ENCODE measurements at regions not wholly inside any gene's neighbourhood (a gene's known extent, or its start where the extent isn't known, plus 50 kb on each side); places are given as distances from the start of the nearest gene placed in this dataset.

DNA sequence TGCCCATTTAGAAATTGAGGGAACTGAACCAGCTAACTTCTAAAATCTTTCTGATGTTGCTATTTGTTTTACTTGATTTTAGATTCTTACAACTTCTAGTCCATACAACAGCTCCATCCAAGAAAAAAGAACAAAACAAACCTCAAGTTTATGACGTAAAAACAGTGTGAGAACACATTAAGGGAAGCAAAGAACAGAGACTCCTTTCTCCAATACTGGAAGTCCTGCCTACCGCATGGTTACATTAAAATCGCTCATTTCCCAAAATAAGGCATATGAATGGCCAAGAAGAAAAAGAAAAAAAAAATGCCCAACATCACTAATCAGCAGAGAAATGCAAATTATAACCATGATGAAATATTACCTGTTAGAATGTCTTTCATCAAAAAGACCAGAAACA lies 110.0 kb downstream of the TRIB2 start:
- no peak for DNase-seq (ENCODE audit: extremely low read depth in 1 of 2, low read depth in 1 of 2)

DNA sequence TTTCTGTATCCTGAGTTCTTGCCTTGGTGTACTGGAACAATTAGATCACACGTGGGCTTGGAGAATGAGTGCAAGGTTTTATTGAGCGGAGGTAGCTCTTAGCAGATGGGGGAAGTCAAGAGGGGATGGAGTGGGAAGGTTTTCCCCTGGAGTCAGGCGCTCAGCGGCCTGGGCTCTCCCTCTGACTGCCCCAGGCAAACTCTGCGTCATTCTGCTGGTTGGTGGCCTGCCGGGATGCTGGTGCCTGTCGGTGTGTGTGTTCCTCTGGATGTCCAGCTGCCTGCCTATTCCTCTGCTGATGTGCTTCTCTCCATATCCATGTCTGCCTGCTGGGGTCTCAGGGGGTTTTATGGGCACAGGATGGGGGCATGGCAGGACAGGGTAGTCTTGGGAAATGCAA lies 111.0 kb downstream of the TRIB2 start:
- no peak for DNase-seq (ENCODE audit: extremely low read depth in 1 of 2, low read depth in 1 of 2)

DNA sequence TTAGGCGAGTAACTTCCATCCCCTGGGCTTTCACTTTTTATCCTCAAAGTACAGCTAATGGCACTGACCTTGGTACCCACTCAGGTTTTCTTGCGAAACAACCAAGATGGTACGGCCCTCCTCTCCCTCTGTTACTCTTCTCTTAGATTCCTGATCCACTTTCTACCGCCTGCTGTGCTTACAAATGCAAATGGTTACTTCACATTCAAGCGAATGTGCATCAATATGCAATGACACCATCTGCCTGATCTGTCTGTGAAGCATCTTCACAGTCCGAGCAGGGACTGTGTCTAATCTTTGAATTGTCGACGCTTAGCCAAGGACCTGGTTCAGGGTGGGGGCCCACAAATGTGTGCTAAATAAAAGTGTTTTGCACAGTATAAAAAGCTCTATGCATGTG lies 112.2 kb downstream of the TRIB2 start:
- DNase-seq (ENCODE audit: extremely low read depth in 1 of 2, low read depth in 1 of 2): no peak

DNA sequence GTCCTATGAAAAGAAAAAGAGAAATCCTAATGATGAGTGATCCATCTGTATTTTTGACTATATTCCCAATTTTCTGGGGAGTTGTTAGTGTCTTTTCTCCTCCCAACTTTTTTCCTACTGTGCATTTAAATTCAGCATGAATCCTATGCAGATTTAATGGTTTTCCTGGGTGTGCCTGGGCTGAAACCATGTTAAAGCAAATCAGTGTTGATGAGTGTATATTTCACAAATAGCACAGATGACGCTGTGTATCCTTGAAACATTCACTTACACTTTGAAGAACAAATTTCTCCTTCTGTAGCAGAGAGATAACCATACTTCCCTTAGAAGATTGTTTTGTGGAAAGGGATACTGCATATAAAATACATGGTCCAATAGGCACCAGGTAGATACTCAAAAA lies 114.3 kb downstream of the TRIB2 start:
- no peak for DNase-seq (ENCODE audit: extremely low read depth in 1 of 2, low read depth in 1 of 2)

DNA sequence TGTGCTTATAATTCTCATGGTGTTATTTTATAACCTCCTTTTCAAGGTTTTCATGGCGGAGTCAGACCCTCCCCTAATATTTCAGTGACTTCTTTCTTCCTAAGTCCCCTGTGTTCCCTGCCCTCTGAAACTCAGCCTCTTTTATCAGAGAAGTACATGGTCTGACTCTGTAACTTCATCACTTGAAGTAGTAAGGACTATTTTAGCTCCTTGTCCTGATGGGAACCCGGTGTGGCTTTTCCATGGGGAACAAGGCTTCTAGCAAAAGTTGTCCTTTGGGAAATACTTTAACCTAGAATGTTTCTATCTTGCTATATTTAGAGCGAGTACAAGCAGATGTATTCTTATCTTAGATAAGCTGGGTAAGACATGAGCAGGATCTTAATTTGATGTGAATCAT lies 117.5 kb downstream of the TRIB2 start:
- DNase-seq (ENCODE audit: extremely low read depth in 1 of 2, low read depth in 1 of 2): no peak

DNA sequence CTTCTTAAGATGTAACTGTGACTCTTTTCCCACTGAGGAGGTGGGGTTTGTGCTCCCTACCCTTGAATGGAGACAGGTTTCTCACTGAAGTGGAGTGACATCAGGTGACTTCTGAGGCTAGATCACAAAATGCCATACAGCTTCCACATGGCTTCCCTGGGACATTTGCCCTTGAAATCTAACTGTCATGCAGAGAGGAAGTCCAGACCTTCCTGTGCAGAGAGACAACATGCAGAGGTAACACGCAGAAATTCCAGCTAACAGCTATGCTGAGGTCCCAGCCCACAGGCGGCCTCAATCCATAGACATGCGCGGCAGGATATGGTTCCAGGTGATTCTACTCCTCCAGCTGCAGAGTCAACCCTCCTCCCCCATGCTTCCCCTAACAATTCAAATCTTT lies 119.0 kb downstream of the TRIB2 start:
- DNase-seq (ENCODE audit: extremely low read depth in 1 of 2, low read depth in 1 of 2): no peak

DNA sequence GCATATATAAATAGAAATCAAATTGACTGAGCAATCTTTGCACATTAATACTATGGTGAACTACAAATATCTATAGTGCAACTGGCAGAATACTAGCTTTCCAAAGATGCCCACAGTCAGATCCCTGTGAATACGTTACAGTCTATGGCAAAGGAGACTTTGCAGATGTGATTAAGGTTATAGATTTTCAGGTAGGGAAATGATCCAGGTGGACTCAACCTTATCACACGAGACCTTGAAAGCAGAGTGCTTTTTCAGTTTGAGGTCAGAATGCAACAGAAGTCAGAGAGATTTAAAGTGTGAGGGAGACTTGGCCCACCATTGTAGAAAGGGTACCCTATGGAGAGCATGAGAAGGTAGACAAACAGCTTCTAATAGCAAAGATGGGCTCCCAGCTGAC lies 122.6 kb downstream of the TRIB2 start:
- no peak for DNase-seq (ENCODE audit: extremely low read depth in 1 of 2, low read depth in 1 of 2)

DNA sequence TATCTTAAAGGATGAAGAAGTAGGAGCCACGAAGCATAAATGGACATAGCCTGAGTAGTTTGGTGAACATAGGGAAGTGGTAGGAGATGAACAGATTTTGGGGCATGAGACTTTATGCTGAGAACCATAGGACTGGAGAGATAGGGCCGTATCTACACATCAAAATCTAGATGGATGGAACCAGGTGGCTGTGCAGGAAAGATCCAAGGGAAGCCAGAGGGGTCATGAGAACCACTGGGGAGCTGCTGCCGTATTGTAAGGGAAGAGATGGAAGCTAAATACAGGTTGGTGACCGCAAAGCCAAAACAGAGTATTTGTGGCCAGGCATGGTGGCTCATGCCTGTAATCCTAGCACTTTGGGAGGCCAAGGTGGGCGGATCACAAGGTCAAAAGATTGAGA lies 124.3 kb downstream of the TRIB2 start:
- no peak for DNase-seq (ENCODE audit: extremely low read depth in 1 of 2, low read depth in 1 of 2)

DNA sequence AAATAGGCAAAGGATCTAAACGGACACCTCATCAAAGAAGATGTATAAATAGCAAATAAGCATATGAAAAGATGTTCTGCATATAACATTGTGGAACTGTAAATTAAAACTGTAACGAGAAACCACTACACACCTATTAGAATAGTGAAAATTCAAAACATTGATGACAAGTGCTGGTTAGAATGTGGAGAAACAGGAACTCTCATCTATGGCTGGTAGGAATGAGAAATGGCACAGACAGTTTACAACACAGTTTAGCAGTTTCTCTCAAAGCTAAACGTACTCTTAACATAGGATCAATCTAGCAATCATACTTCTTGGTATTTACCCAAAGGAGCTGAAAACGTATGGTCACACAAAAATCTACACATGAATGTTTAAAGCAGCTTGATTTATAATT lies 126.2 kb downstream of the TRIB2 start:
- no peak for DNase-seq (ENCODE audit: extremely low read depth in 1 of 2, low read depth in 1 of 2)

DNA sequence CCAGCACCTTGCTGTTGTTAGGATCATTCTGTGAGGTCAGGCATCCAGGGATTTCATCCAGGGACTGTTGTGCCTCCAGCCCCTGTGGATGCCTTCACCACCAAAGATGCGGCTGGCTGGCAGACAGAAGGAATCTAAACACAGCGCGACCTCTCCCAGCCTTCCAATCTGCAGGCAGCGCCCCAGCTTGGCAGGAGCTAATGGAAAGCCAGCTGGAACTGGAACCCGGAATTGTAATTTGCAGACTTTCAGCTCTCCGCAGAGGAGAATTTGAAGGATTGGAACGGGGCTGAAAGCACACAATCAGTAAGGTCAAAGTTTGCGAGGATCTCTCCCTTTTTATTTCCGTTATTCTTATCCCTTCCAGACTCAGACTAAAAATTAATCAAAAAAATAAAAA lies 127.8 kb downstream of the TRIB2 start:
- no peak for DNase-seq (ENCODE audit: extremely low read depth in 1 of 2, low read depth in 1 of 2)

DNA sequence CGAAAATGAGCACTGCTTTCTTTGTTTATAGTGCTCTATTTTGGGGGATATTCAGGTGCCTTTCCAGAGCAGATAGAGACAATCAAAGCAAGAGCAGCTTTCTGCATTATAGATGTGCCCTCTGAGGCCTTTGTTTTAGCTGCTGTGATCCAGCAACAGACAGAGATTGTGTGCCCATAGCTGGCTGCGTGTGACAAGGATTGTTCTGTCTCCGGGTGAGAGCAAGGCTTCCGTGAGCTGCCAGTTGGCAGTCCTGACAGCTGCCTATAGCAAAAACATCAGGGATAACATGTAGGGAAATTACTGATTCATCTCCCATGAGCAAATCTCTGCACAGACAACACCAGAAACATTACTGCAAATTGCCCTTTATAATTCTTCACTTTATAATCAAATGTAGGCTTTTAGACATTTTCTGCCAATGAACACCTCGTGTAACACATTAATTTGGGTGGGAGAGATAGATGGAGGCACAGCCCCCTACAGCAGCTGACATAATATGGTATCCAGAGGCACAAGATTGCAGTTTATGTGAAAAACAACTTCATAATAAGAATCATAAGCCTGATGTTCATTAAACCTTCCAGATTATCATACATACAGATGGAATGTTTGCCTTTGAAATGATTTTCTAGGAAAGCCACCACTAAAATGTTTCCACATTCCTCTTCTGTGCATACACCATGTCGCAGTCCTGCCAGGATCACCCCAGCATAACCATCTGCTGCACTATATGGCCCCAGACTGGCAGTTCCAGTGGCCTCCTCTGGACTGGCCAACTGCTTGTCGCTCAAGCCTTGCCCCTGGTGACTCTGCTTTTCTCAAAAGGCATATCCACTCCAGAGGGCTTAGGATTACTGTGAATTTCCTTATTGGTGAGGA lies 131.2 kb downstream of the TRIB2 start:
- no peak for DNase-seq (ENCODE audit: extremely low read depth in 1 of 2, low read depth in 1 of 2)

DNA sequence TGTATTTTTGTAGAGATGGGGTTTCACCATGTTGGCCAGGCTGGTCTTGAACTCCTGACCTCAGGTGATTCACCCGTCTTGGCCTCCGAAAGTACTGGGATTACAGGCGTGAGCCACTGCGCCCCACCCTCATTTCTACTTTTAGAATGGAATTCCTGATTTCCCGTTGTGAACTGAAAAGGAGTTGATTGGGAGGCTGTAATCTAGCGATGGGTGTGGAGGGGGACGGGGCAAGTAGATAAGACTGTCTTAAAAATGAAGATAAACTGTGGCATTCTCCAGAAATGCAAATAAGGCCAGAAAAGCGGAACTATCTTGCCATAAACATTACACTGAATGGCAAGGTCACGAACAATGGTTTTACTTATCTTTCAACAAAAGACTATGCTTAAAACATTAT lies 135.4 kb downstream of the TRIB2 start:
- DNase-seq (ENCODE audit: extremely low read depth in 1 of 2, low read depth in 1 of 2): no peak

DNA sequence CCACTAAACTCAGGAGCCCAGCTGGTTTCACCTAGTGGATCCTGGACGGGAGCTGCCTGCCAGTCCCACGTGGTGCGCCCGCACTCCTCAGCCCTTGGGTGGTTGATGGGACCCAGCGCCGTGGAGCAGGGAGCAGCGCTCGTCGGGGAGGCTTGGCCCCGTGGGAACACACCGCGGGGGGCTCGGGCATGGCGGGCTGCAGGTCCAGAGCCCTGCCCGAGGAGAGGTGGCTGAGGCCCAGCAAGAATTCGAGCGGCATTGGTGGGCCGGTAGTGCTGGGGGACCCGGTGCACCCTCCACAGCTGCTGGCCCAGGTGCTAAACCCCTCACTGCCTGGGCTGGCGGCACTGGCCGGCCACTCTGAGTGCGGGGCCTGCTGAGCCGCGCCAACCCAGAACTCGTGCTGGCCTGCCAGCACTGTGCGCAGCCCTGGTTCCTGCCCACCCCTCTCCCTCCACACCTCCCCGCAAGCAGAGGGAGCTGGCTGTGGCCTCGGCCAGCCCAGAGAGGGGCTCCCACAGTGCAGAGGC lies 137.3 kb downstream of the TRIB2 start:
- DNase-seq (ENCODE audit: extremely low read depth in 1 of 2, low read depth in 1 of 2): no peak

DNA sequence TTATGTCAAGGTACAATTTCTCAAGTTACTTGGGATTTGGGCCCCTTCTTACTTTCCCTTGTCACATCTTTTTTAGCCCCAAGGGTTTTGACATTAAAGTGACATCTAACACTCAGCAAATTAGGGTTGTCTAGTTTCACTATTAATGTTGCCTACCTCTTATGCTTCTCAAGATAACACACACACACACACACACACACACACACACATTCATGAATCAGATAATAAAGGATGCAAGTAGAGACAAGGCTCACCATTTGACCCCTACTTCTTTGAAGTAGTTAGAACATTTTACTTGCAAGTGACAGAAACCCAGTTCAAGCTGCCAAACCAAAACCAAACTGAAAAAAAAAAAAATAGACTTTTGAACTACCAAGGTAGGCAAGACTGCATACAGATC lies 138.8 kb downstream of the TRIB2 start:
- DNase-seq (ENCODE audit: extremely low read depth in 1 of 2, low read depth in 1 of 2): no peak

DNA sequence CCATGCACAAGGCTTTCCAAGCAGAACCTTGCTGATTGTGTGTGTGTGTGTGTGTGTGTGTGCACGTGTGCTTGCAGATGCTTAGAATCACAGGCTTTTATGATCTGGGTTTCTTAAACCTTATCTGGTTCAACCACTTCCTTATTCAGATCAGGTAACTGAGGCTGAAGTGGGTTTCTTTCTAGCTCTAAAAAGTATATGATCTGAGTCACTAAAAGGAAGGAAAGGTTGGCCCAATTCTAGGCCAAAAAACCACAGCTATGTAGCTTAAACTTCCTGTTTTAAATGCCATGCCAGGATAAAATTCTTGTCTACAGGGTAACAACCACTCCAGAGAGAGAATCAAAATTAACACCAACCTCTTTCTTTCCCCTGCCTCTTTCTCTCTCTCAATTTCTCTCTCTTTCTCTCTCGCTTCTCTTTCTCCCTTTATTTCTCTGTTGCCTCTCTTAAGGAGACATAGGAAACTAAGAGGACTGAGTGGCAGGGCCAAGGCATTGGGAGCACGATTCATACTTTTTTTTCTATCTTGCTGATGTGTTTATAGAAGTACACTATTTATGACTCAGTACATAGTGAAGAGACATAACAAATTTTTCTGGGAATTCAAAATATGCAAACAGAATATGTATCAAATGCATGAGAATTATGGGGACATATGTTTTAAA lies 140.3 kb downstream of the TRIB2 start:
- DNase-seq (ENCODE audit: extremely low read depth in 1 of 2, low read depth in 1 of 2): no peak

DNA sequence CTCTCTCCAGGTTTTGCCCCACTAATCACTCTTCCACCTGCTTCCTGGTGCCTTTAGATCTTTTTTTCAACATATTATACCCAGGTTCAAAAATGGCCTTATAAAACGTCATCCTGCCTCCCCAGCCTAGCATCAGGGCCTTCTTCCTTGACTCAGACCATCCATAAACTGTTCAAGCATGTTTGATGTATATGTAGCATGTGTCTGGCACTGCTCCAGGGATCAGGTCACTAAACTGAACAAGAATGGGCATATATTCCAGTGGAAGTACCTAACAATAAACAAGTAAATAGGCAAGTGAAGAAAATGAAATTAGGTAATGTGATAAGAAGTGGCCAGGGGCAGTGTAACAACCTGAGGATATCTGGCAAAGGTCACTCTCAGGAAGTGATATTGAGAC lies 141.2 kb downstream of the TRIB2 start:
- DNase-seq (ENCODE audit: extremely low read depth in 1 of 2, low read depth in 1 of 2): no peak

DNA sequence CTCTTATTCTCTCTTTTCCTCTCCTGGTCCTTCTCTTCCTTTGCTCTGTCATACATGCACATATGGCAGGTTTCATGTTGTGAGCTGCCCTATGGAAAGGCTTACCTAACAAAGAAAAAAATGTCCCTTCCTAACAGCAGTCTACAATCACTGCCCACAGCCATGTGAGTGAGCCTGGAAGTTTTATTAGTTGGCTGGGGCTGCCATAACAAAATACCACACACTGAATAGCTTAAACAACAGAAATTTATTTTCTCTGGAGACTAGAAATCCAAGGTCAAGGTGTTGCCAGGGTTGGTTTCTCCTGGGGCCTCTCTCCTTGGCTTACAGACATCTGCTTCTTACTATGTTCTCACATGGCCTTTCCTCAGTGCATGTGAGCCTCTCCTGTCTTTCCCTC lies 142.1 kb downstream of the TRIB2 start:
- no peak for DNase-seq (ENCODE audit: extremely low read depth in 1 of 2, low read depth in 1 of 2)

DNA sequence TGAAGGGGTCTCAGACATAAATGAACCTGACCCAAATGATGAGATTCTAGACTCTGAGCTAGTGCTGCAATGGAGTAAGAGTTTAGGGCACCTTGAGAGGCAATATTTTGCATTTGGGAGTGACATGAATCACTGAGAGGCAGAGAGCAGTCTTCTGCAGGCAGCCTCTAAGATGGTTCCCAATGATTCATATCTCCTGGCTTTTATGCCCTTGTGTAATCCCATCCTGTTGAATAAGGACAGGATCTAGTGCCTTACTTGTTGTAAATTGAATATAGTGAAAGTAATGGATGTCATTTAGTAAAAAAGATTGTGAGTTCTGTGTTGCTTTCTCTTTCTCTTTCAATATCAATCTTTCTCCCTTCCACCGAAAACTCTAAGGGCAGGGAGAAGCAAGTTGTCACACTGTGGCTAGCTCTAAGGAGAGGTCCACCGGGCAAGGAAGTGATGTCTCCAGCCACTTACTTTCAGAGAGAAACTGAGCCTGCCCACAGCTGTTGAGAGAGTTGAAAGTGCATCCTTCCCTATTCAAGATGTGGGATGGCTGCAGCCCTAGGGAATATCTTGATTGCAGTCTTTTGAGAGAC lies 144.7 kb downstream of the TRIB2 start:
- no peak for DNase-seq (ENCODE audit: extremely low read depth in 1 of 2, low read depth in 1 of 2)

DNA sequence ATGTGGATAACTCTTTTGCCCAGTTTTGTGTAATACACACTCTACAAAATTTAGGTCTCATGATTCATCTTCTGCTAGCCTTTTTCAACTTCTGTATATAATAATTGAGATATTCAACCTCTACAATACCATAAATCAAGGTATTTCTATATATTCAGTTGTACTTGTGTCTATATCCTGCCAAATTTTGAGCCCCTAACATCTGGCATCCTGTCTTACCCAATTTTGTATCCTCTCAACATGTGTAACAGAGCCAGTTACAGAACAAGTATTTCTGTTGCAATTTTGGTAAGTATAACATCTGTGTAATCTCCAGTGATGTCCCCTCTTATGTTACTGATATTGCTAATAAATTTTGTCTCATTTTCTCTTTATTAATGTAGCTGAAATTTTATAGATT lies 145.8 kb downstream of the TRIB2 start:
- no peak for DNase-seq (ENCODE audit: extremely low read depth in 1 of 2, low read depth in 1 of 2)

DNA sequence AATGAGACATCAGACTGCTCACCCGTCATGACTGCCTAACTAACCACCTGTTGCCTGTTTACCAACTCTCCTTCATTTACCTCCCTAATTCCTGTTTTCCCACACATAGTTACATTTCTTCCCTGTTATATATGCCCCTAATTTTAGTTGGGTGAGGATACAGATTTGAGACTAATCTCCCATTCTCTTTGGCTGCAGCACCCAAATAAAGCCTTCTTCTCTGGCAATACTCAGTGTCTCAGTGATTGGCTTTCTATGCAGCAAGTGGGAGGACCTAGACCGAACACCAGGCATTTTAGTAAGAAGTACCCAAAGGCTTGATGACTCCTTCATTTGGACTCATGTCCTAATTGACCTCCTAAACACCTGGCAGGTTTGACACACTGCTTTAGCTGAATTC lies 147.2 kb downstream of the TRIB2 start:
- no peak for DNase-seq (ENCODE audit: extremely low read depth in 1 of 2, low read depth in 1 of 2)

DNA sequence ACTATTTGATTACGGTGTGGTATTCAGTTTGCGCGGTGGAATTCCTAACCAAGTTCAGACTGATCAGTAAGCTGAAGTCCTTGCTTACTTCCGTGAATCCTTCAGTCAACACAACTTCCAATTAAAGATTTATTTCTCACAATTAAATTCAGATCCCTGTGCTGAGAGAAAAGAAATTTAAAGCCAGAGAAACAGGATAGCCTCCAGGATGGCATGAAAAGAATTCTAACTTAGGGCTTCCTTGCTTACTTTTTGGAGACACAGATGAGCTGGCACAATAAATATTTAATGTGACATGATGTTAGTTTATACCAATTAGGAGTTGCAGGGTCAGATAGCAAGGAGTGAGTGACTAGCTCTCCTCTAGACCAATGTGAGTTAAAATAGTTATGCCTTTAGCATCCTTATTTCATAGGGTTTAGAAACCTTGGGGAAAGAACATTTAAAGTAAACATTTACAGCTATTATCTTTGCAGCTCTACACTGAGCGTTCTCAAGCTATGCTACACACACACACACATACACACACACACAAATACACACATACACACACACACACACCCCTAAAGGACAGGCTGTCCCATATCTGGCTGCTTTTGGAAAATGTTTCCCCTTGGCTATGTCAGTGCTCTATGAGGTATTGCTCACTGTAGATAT lies 151.0 kb downstream of the TRIB2 start:
- DNase-seq (ENCODE audit: extremely low read depth in 1 of 2, low read depth in 1 of 2): no peak
